SH-SY5Y (cell line): ENCODE measurements at regions not wholly inside any gene's neighbourhood (a gene's known extent, or its start where the extent isn't known, plus 50 kb on each side); places are given as distances from the start of the nearest gene placed in this dataset.

Experiments
- GATA2 ChIP-seq: IDR thresholded peaks from 2 replicates; pipeline ENCODE4 v1.6.1; 2011; ENCODE audit warnings: mild to moderate bottlenecking, low read depth, low read length
- GATA3 ChIP-seq: IDR thresholded peaks from 2 replicates; pipeline ENCODE4 v1.6.1; 2011; ENCODE audit warnings: low read depth, mild to moderate bottlenecking, low read length, moderate library complexity

- no peak for TF ChIP-seq GATA3
- no peak for TF ChIP-seq GATA2
Measured at GRCh38 chr1:4978660-4979390, 324.4 kb downstream of the AJAP1 start.
